HG03521 (cell line): ENCODE measurements at regions not wholly inside any gene's neighbourhood (a gene's known extent, or its start where the extent isn't known, plus 50 kb on each side); places are given as distances from the start of the nearest gene placed in this dataset.

Experiments used
- ATAC-seq: cut with Tn5 transposase; IDR thresholded peaks from one replicate; pipeline ENCODE4 v1.9.1; 2021; ENCODE audit warnings: mild to moderate bottlenecking, moderate library complexity; ENCODE audit not compliant: unreplicated experiment

- no peak for ATAC-seq
These were observed 452.2 kb downstream of the TUSC7 start for GRCh38 chr3:117161816-117162215.

GRCh38 chr3:117165176-117165575, 455.6 kb downstream of the TUSC7 start:
- ATAC-seq = no peak

GRCh38 chr3:117165601-117166051, 456.0 kb downstream of the TUSC7 start:
- no peak for ATAC-seq

DNA sequence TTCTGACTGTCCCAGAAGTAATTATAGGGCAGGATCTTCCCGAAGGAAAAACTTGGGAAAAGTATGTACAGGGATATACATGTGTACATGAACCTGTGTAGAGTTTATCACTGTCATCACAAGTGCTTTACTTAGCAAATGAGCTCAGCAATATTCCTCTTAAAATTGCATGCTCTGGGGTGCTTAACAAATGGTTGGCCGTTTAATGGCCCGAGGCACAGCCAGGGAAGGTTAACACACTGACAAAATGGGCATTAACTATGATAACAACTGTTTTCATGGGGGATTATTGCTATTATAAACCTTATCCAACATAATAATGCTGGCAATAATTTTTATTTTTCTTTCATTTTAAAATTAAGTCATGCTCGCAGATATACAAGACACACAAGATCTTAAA, 459.3 kb downstream of the TUSC7 start:
- ATAC-seq = no peak

DNA sequence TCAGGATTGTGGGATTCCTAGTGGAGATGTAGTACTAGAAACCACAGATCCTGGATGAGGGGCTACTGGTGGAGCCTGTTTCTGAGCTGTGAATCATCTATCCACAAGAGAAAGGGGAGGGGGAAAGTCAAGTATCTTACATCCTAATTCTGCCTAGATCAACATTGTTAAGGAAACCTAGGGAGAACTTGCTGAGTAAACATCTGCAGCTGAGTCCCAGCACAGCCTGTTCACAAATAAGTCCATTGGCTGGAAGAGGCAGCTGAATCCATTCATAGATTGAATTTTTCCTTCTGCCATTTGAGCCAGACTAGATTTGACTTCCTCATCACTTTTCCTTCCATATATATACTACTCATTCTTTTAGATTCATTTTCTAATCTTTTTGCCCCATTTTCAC, 460.5 kb downstream of the TUSC7 start:
- ATAC-seq = no peak

- ATAC-seq = no peak
These were observed 461.5 kb downstream of the TUSC7 start for GRCh38 chr3:117171124-117171523.

GRCh38 chr3:117172426-117172825, 462.8 kb downstream of the TUSC7 start:
- ATAC-seq = no peak

- ATAC-seq = no peak
These were observed 471.6 kb downstream of the TUSC7 start for GRCh38 chr3:117181222-117181621.

DNA sequence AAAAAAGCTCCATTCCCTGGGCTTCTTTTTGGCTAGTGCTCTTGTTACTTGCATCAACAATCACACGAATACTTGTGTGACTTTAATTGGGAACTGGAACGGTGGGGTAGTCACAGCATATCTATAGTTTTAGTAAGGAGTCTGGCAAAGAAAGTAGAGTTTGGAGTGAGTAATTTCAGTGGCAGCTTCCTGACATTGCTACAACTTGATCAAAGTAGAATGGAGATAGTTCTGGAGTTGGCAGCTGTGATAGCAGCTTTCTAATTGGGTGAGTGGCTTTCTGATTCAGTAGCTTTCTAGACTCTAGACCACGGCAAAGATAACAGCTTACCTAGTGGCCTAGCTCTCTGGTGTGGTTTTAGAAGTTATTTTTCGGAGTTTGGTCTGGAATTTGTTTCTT, 475.0 kb downstream of the TUSC7 start:
- no peak for ATAC-seq

DNA sequence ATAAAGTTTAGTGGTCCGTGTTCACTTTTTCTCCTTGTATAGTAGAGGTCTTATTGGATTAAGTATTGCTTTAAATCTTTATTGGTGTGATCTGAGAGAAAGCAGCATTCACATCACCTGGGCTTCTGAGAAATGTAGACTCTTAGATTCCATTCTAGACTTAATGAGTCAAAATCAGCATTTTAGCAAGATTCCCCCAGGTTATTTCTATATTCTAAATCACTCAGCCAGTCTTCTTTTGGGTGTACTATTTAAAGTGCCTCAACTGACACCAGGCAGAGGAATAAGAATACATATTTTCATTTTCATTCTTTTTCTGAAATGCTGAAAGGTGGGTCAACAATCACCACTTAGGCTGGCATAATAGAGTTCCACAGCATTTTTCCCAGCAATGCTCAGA, 481.7 kb downstream of the TUSC7 start:
- no peak for ATAC-seq

GRCh38 chr3:117192888-117193287, 483.3 kb downstream of the TUSC7 start:
- ATAC-seq = no peak

GRCh38 chr3:117193390-117193789, 483.8 kb downstream of the TUSC7 start:
- ATAC-seq = no peak

GRCh38 chr3:117195034-117195433, 485.5 kb downstream of the TUSC7 start:
- no peak for ATAC-seq

DNA sequence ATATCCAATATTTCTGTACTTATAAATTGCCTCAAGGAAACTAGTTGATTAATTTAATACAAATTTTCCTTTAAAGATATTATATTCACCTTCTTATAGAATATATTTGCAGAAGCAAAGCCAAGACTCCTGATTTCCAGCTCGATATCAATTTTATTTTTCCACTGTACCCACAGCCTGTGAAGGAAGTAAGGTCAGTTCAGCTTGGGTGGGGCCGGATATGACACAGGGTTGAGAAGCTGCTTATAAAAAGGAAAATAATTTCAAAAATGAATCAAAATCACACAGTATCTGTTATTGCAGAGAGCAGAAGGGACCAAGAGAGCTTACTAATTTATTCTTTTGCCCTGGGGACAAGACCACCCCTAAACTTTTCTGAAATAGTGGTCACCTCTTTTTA, 491.4 kb downstream of the TUSC7 start:
- ATAC-seq = no peak

DNA sequence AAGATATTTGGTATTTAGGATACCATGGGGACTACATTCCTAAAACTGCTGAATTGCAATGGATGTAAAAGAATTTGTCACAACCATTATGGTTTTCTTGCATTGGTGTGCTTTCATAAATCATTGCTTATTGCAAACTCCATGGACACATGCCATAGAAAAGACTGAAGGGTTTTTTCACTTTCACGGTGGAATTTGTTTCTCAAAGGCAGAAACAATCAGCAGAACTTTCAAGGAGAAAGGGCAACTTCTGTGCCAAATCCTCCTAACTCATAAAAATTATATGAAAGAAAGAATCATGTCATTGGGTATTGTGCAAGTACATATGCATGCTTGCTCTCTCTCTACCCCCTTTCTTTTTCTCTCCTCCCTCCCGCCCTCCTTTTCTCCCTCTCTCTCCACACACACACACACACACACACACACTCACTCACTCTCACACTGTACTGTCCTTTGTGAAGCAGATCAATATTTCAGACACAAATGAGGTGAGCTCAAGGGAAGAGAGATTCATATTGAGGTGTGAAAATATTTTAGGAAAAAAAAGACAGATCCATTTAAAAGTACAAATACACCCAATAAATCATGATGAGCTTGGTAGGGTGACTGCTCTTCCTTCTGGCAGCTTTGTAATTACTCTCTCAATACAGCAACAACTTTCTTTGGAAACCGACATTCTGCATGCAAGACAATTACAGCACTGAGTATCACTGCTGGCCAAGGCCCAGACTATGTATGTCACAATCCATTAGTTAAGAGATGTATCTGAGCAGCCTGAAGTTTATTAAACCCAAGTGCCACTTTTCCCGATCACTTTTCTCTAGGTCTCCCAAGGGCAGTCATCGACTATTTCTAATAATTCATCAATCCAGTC, 492.6 kb downstream of the TUSC7 start:
- ATAC-seq = no peak

- ATAC-seq = no peak
These were observed 507.8 kb downstream of the TUSC7 start for GRCh38 chr3:117217355-117217754.

- no peak for ATAC-seq
These were observed 508.3 kb downstream of the TUSC7 start for GRCh38 chr3:117217760-117218316.

DNA sequence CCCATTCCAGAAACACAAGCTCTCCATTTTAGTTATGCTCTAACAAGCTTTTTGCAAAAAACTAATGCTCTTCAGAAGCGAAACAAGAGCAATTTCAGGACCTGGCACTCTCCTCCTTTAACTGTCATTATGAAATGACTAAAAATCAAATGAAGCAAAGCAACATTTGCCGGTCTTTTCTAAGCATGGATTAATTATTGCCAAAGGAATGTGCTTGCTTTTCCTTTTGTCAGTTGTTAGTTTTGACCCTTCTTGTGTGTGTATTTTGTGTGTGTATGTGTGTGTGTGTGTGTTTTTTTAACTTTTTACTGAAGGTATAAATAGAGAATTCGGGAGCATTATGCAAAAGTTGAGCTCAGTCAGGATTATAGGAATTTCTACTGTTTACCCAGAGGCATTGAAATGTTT, 509.1 kb downstream of the TUSC7 start:
- ATAC-seq = no peak

- ATAC-seq = no peak
These were observed 509.7 kb downstream of the TUSC7 start for GRCh38 chr3:117219296-117219695.

DNA sequence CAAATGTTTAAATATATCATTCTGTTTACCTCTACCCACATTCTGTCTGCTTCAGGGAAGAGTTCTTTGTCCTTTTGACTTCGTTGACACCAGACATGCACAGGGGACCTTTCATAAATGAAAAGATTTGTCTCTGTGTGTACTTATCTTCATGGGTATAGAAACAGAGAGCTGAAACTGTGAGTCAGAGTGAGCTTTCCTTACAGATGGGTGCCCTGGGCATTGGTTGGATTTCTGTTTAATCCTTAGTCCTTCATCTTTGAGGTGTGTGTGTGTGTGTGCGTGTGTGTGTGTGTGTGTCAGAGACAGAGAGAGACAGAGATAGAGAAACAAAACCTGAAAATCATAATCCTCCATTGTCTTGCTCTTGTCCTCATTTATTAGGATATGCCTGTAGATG, 517.4 kb downstream of the TUSC7 start:
- ATAC-seq = no peak

DNA sequence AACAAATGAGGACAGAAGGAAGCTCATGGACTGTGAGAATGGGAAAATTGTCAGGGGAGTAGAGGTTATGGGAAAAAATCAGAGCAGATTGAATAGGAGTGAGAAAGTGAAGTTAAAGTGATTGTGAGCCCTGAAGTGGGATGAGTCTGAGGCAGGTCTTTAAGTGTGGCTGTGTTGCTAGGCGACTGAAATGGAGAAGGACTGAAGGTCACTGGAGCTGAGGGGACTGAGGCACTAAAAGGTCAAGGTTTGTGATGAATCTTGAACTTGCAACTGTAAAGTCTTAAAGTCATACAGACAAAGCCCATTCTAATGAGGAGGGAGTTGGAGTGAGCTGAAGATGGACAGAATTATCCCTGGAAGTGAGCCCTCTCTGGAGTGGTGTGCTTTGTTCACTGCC, 518.9 kb downstream of the TUSC7 start:
- ATAC-seq = no peak

DNA sequence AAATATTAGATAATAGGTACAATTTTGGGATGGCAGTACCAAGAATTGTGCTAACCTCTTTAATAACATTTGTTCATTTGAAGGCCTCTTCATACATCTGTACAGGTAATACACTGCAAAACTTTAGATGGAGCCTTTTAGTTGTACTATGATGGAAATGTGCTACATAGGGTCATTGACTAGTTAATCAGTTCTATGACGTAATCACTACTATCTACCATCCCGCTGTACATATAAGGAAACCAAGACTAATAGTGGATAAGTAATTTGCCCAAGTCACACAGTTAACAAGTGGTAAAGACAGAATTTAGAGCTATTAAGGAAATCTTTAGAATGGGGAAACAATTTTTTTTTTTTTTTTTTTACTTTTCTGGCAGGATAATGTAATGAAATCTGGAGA, 521.3 kb downstream of the TUSC7 start:
- ATAC-seq = no peak

DNA sequence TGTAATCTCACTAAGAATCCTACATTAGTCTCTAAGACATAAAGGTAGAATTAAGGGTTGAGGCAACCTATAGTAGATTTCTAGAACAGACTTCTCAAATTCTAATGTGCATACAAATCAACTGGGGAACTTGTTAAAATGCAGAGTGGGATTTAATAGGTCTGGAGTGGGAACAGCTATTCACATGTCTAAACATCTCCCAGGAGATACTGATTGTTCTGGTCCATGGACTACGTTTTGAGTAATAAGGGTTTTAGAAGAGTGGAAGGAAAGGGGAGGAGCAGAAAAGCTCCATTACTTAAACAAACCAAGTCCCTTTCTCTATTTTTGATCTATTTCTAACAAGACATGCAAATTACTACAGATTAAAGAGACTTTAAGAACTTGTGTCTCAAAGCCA, 524.8 kb downstream of the TUSC7 start:
- ATAC-seq = no peak
